NB4 (cell line): ENCODE measurements at regions not wholly inside any gene's neighbourhood (a gene's known extent, or its start where the extent isn't known, plus 50 kb on each side); places are given as distances from the start of the nearest gene placed in this dataset.

Experiments
- DNase-seq: peaks from one replicate; pipeline ENCODE4 v3.0.0; 2010; ENCODE audit warnings: low read depth
- H3K4me3 ChIP-seq: one replicate; pipeline ENCODE4 v1.5.1; 2011; ENCODE audit warnings: mild to moderate bottlenecking, low read depth, low read length, moderate library complexity
- CTCF ChIP-seq: IDR thresholded peaks from one replicate; pipeline ENCODE4 v1.5.1; 2012; ENCODE audit warnings: low read depth, low read length
- MAX ChIP-seq: IDR thresholded peaks from 2 replicates; pipeline ENCODE4 v1.6.1; 2011; ENCODE audit warnings: low read depth, low read length
- MYC ChIP-seq: IDR thresholded peaks from 2 replicates; pipeline ENCODE4 v1.6.1; 2011; ENCODE audit warnings: low read depth, low read length
- POLR2A ChIP-seq: IDR thresholded peaks from 2 replicates; pipeline ENCODE4 v1.6.1; 2011; ENCODE audit warnings: mild to moderate bottlenecking; ENCODE audit not compliant: insufficient read length; ENCODE audit errors: extremely low read depth

GRCh38 chr2:215614296-215614695 lies 178.4 kb upstream of the FN1 start:
- no peak for DNase-seq
- TF ChIP-seq MYC (no peak), MAX (no peak), POLR2A (no peak), CTCF (no peak)
- no peak overlapping the region for H3K4me3 ChIP-seq

GRCh38 chr2:215613888-215614287 lies 178.0 kb upstream of the FN1 start:
- TF ChIP-seq MYC (no peak), CTCF (no peak), MAX (no peak), POLR2A (no peak)
- no peak overlapping the region for H3K4me3 ChIP-seq
- no peak for DNase-seq

- TF ChIP-seq POLR2A (no peak), CTCF (no peak), MYC (no peak), MAX (no peak)
Measured at GRCh38 chr2:215613280-215613679, 177.4 kb upstream of the FN1 start.

GRCh38 chr2:215612786-215613185 lies 176.9 kb upstream of the FN1 start:
- TF ChIP-seq POLR2A = no peak
- no peak for TF ChIP-seq MAX
- TF ChIP-seq CTCF = no peak
- TF ChIP-seq MYC = no peak
- DNase-seq = no peak
- H3K4me3 ChIP-seq = no peak overlapping the region

More at GRCh38 chr2:215613280-215613679, 177.4 kb upstream of the FN1 start:
- DNase-seq = no peak
- no peak overlapping the region for H3K4me3 ChIP-seq

- no peak overlapping the region for H3K4me3 ChIP-seq
- no peak for DNase-seq
- TF ChIP-seq POLR2A (no peak), CTCF (no peak), MYC (no peak), MAX (no peak)
Measured at GRCh38 chr2:215611609-215612386, 175.9 kb upstream of the FN1 start.
